OCI-LY3 (cell line): ENCODE measurements at regions not wholly inside any gene's neighbourhood (a gene's known extent, or its start where the extent isn't known, plus 50 kb on each side); places are given as distances from the start of the nearest gene placed in this dataset.

Source experiments
- H2AFZ ChIP-seq: fragments of 200-600, 300-600 bp; shearing (Covaris generic); 2 replicates; pipeline ENCODE4 v1.6.0; 2014; ENCODE audit warnings: antibody characterized with exemption, low read depth, low read length
- H3K27ac ChIP-seq: fragments of 200-600, 300-600 bp; sonication (generic); 2 replicates; pipeline ENCODE4 v1.5.1; 2014; ENCODE audit warnings: mild to moderate bottlenecking, low read length, moderate library complexity, mixed read lengths
- H3K27me3 ChIP-seq: fragments of 200-600, 300-600 bp; sonication (generic); 2 replicates; pipeline ENCODE4 v1.6.1; 2014; ENCODE audit warnings: low read depth, low read length, mixed read lengths
- H3K36me3 ChIP-seq: fragments of 200-600, 300-600 bp; sonication (generic); replicated peaks from 2 replicates; pipeline ENCODE3; 2014; ENCODE audit warnings: low read depth, low read length, mixed read lengths
- H3K4me1 ChIP-seq: fragments of 300-600, 200-600 bp; sonication (generic); 2 replicates; pipeline ENCODE4 v1.6.1; 2014; ENCODE audit warnings: low read length, mixed read lengths
- H3K4me2 ChIP-seq: fragments of 200-600, 300-600 bp; sonication (generic); 2 replicates; pipeline ENCODE4 v1.6.1; 2014; ENCODE audit warnings: low read length, mixed read lengths
- H3K4me3 ChIP-seq: fragments of 300-600, 200-600 bp; sonication (generic); 2 replicates; pipeline ENCODE4 v1.5.1; 2014; ENCODE audit warnings: antibody characterized with exemption, mild to moderate bottlenecking, low read length, moderate library complexity
- H3K79me2 ChIP-seq: fragments of 300-600, 200-600 bp; shearing (Covaris generic); 2 replicates; pipeline ENCODE4 v1.6.1; 2014; ENCODE audit warnings: mild to moderate bottlenecking, low read length, mixed read lengths
- H3K9ac ChIP-seq: fragments of 300-600, 200-600 bp; shearing (Covaris generic); 2 replicates; pipeline ENCODE4 v1.6.0; 2014; ENCODE audit warnings: mild to moderate bottlenecking, low read length, moderate library complexity
- H3K9me3 ChIP-seq: fragments of 200-600, 300-600 bp; shearing (Covaris generic); 2 replicates; pipeline ENCODE4 v1.6.1; 2014; ENCODE audit warnings: low read length, mixed read lengths; ENCODE audit not compliant: insufficient read depth
- H4K20me1 ChIP-seq: fragments of 200-600, 300-600 bp; sonication (generic); 2 replicates; pipeline ENCODE4 v1.6.1; 2016; ENCODE audit warnings: low read length, mixed read lengths; ENCODE audit not compliant: insufficient read depth
- EZH2phosphoT487 ChIP-seq: fragments of 200-600 bp; shearing (Covaris generic); IDR thresholded peaks from 2 replicates; pipeline ENCODE4 v1.6.1; 2018; ENCODE audit warnings: antibody characterized with exemption, mixed run types, low read depth
- TF ChIP-seq, protein P1 (sequence below): fragments of 200-600, 300-600 bp; sonication (generic); IDR thresholded peaks from 2 replicates; pipeline ENCODE4 v1.5.1; 2014; ENCODE audit warnings: antibody characterized with exemption, low read length, low read depth

DNA sequence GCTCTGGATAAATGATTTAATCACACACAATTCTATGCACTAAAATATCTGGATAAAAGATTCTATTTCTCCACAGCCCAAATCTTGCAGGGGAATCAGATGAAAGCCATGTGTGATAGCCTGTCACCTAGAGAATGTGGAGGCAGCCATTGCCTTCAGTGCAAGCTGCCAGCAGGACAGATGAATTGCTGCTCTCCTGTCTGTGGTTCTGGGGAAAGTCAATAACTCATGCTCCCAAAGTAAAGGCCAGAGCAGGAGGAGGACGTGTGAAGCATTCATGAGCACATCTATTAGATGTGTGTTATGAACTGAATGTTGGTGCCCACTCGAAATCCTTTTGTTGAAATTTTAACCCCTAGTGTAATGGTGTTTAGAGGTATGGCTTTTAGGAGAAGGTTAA is 195.1 kb downstream of the RDH14 start:
- TF ChIP-seq, protein P1, sequence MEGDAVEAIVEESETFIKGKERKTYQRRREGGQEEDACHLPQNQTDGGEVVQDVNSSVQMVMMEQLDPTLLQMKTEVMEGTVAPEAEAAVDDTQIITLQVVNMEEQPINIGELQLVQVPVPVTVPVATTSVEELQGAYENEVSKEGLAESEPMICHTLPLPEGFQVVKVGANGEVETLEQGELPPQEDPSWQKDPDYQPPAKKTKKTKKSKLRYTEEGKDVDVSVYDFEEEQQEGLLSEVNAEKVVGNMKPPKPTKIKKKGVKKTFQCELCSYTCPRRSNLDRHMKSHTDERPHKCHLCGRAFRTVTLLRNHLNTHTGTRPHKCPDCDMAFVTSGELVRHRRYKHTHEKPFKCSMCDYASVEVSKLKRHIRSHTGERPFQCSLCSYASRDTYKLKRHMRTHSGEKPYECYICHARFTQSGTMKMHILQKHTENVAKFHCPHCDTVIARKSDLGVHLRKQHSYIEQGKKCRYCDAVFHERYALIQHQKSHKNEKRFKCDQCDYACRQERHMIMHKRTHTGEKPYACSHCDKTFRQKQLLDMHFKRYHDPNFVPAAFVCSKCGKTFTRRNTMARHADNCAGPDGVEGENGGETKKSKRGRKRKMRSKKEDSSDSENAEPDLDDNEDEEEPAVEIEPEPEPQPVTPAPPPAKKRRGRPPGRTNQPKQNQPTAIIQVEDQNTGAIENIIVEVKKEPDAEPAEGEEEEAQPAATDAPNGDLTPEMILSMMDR = no peak
- TF ChIP-seq EZH2phosphoT487 = no peak
- Histone ChIP-seq H3K4me2 (no peak overlapping the region), H3K4me1 (0 out of 2 replicates have a peak, but pooled peaks cover 2% of the 10 kb centered on the region), H3K9ac (no peak overlapping the region), H4K20me1 (no peaks in the 10 kb centered on the region), H3K4me3 (no peak overlapping the region), H3K27ac (no peak overlapping the region), H2AFZ (no peak overlapping the region), H3K9me3 (no peaks in the 10 kb centered on the region), H3K79me2 (no peaks in the 10 kb centered on the region), H3K27me3 (peaks cover 12% of the 10 kb centered on the region; the same call in 1 of the 2 replicates), H3K36me3 (no peaks in the 10 kb centered on the region)

DNA sequence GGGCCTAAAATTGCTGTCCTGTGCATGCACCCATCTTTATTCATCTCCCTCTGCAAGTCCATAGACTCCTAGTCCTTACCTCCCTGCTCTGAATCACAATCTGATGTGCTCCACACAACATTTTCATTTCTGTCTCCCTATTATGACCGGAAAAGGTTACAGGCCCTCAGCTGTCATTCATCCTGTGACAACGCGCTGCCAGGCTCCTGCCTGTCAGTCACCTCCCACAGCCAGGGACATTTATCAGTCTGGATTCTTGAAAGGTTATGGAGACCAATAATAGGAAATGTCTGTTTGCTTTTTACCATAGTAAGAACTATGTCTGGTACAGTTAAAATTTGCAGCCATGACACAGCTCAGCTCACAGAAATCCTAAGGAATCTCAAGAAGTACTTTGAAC is 197.1 kb downstream of the RDH14 start:
- Histone ChIP-seq H3K36me3 (no peaks in the 10 kb centered on the region), H3K79me2 (no peaks in the 10 kb centered on the region), H3K9me3 (no peaks in the 10 kb centered on the region), H3K9ac (no peak overlapping the region), H3K4me1 (0 out of 2 replicates have a peak, but pooled peaks cover 2% of the 10 kb centered on the region), H3K27ac (no peak overlapping the region), H3K27me3 (no peaks in the 10 kb centered on the region), H3K4me2 (no peak overlapping the region), H4K20me1 (no peaks in the 10 kb centered on the region), H3K4me3 (no peak overlapping the region), H2AFZ (no peak overlapping the region)
- TF ChIP-seq, protein P1 = no peak
- TF ChIP-seq EZH2phosphoT487 = no peak

DNA sequence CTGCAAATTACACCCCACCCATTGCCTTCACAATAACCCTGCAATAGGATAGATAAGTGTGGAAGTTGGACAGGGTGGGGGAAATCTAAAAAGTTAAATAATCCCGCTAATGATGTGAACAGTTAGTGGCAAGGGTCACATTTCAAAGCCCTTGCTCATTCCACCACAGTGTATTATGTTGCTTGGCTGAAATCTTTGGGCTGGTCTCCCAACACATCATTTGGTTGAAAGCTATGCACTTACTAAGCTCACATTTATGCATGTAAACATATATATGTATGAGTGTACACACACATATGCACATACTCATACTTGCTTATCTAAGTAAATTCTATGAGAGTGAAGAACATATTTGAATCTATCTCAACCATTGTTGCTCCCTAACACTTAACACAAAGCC is 197.8 kb downstream of the RDH14 start:
- no peaks in the 10 kb centered on the region for H3K4me1 ChIP-seq
- no peaks in the 10 kb centered on the region for H3K79me2 ChIP-seq
- no peaks in the 10 kb centered on the region for H3K27me3 ChIP-seq
- no peaks in the 10 kb centered on the region for H3K9me3 ChIP-seq
- H3K4me3 ChIP-seq = no peak overlapping the region
- H2AFZ ChIP-seq = no peak overlapping the region
- no peak overlapping the region for H3K9ac ChIP-seq
- no peak overlapping the region for H3K27ac ChIP-seq
- TF ChIP-seq EZH2phosphoT487 = no peak
- TF ChIP-seq, protein P1 = no peak
- H3K4me2 ChIP-seq = no peak overlapping the region
- no peaks in the 10 kb centered on the region for H3K36me3 ChIP-seq
- no peaks in the 10 kb centered on the region for H4K20me1 ChIP-seq

DNA sequence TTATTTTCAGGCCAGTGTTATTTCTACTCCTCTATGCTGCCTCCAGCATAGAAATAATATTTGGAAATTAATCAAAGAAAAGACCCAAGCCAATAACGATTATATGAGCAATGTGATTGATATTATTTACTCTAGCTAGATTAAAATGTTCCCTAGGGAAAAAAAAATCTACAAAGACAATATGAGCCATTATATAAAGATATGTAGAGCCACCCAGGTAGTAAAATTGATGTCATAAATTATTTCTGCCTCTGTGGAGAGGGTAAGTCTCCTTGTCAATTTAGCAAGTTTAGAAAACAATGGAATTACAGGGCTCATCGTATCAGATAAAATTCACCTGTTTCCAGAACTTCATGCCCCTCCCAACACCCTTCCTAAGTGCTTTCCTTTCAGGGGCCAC is 202.9 kb downstream of the RDH14 start:
- no peak overlapping the region for H2AFZ ChIP-seq
- no peak overlapping the region for H3K27ac ChIP-seq
- H3K4me3 ChIP-seq = no peak overlapping the region
- H3K9me3 ChIP-seq = no peaks in the 10 kb centered on the region
- no peaks in the 10 kb centered on the region for H3K36me3 ChIP-seq
- H3K4me1 ChIP-seq = no peaks in the 10 kb centered on the region
- H3K9ac ChIP-seq = no peak overlapping the region
- H3K27me3 ChIP-seq = no peaks in the 10 kb centered on the region
- no peaks in the 10 kb centered on the region for H3K79me2 ChIP-seq
- H3K4me2 ChIP-seq = no peak overlapping the region
- TF ChIP-seq, protein P1 = no peak
- no peak for TF ChIP-seq EZH2phosphoT487
- no peaks in the 10 kb centered on the region for H4K20me1 ChIP-seq
